ENCODE measurements at regions not wholly inside any gene's neighbourhood (a gene's known extent, or its start where the extent isn't known, plus 50 kb on each side); places are given as distances from the start of the nearest gene placed in this dataset.

- H3K9me3 ChIP-seq, result peaks cover 0 to 14% (median 0%) of the 10 kb centered on the region in 12 donors
- 79 to 86% (median 81%) methylated on average over 8 of the region's 8 CpGs for WGBS, 4 donors
- no peak overlapping the region for H3K27ac ChIP-seq
- ATAC-seq (no peak), DNase-seq (no peak)
- H3K36me3 ChIP-seq, result no peaks in the 10 kb centered on the region
- intact Hi-C loops (cut with DNase I), result no loop called here
- no peaks in the 10 kb centered on the region for H3K27me3 ChIP-seq
- no peak overlapping the region for H3K4me3 ChIP-seq
- TF ChIP-seq, protein P1, sequence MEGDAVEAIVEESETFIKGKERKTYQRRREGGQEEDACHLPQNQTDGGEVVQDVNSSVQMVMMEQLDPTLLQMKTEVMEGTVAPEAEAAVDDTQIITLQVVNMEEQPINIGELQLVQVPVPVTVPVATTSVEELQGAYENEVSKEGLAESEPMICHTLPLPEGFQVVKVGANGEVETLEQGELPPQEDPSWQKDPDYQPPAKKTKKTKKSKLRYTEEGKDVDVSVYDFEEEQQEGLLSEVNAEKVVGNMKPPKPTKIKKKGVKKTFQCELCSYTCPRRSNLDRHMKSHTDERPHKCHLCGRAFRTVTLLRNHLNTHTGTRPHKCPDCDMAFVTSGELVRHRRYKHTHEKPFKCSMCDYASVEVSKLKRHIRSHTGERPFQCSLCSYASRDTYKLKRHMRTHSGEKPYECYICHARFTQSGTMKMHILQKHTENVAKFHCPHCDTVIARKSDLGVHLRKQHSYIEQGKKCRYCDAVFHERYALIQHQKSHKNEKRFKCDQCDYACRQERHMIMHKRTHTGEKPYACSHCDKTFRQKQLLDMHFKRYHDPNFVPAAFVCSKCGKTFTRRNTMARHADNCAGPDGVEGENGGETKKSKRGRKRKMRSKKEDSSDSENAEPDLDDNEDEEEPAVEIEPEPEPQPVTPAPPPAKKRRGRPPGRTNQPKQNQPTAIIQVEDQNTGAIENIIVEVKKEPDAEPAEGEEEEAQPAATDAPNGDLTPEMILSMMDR (IDR thresholded peaks at IDR 0.05), result no peak
- TF ChIP-seq POLR2A (IDR thresholded peaks at IDR 0.05), result no peak
- H3K4me1 ChIP-seq, result no peaks in the 10 kb centered on the region
These were observed 156.0 kb downstream of the SLC25A46 start for GRCh38 chr5:110894805-110895204.

GRCh38 chr5:110896901-110897300 lies 158.1 kb downstream of the SLC25A46 start:
- no peaks in the 10 kb centered on the region for H3K36me3 ChIP-seq
- no peaks in the 10 kb centered on the region for H3K9me3 ChIP-seq
- H3K4me1 ChIP-seq, result no peaks in the 10 kb centered on the region
- intact Hi-C loops (cut with DNase I), result no loop called here
- no peak overlapping the region for H3K4me3 ChIP-seq
- no peaks in the 10 kb centered on the region for H3K27me3 ChIP-seq
- no peak overlapping the region for H3K27ac ChIP-seq
- ATAC-seq, result no peak
- no peak for DNase-seq
- no peak for TF ChIP-seq POLR2A (IDR thresholded peaks at IDR 0.05)
- TF ChIP-seq, protein P1 (IDR thresholded peaks at IDR 0.05), result no peak

GRCh38 chr5:110899566-110900412 lies 161.0 kb downstream of the SLC25A46 start:
- H3K36me3 ChIP-seq, result no peaks in the 10 kb centered on the region
- ATAC-seq, result no peak
- no peak overlapping the region for H3K4me3 ChIP-seq
- H3K27ac ChIP-seq, result no peak overlapping the region
- WGBS, 4 donors, result 59 to 76% (median 71%) methylated on average over 4 of the region's 4 CpGs
- no peaks in the 10 kb centered on the region for H3K27me3 ChIP-seq
- H3K9me3 ChIP-seq, result no peaks in the 10 kb centered on the region
- H3K4me1 ChIP-seq, result no peaks in the 10 kb centered on the region
- intact Hi-C loops (cut with DNase I), result no loop called here
- DNase-seq, result no peak
- no peak for TF ChIP-seq POLR2A (IDR thresholded peaks at IDR 0.05)
- TF ChIP-seq, protein P1 (IDR thresholded peaks at IDR 0.05), result no peak

GRCh38 chr5:110900829-110901228 lies 162.0 kb downstream of the SLC25A46 start:
- DNase-seq, result no peak
- TF ChIP-seq, protein P1 (IDR thresholded peaks at IDR 0.05), result no peak
- no peak for TF ChIP-seq POLR2A (IDR thresholded peaks at IDR 0.05)
- Histone ChIP-seq H3K36me3 (no peaks in the 10 kb centered on the region), H3K9me3 (no peaks in the 10 kb centered on the region), H3K4me3 (no peak overlapping the region), H3K4me1 (no peaks in the 10 kb centered on the region), H3K27ac (no peak overlapping the region), H3K27me3 (no peaks in the 10 kb centered on the region)
- intact Hi-C loops (cut with DNase I), result no loop called here
- no peak for ATAC-seq
- 47 to 59% (median 53%) methylated on average over 2 of the region's 2 CpGs for WGBS, 4 donors
